GM21390 (cell line): ENCODE measurements at regions not wholly inside any gene's neighbourhood (a gene's known extent, or its start where the extent isn't known, plus 50 kb on each side); places are given as distances from the start of the nearest gene placed in this dataset.

Experiments
- ATAC-seq: cut with Tn5 transposase; IDR thresholded peaks from one replicate; pipeline ENCODE4 v1.9.1; 2021; ENCODE audit not compliant: unreplicated experiment

DNA sequence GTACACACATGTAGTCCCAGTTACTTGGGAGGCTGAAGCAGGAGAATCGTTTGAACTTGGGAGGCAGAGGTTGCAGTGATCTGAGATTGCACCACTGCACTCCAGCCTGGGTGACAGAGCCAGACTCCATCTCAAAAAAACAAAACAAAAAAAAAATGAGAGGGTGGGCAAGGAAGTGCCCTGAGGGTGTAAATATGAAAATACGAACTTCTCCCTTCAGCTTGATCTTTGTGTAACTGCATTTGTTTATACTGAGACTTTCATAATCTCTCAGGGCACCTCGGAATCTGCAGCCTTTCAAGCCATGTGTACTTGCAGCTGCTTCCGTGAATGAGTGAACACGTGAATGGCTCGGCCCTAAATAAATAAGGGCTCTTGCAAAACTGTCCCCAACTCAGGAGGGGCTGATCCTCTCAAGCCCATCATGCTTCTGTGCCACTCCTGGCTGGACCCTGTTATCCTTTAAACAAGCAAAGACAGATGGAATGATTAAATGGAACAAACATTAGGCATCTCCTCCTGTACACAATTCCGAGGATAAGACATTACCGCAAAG is 96.8 kb downstream of the BOD1L2 start:
- ATAC-seq = no peak

DNA sequence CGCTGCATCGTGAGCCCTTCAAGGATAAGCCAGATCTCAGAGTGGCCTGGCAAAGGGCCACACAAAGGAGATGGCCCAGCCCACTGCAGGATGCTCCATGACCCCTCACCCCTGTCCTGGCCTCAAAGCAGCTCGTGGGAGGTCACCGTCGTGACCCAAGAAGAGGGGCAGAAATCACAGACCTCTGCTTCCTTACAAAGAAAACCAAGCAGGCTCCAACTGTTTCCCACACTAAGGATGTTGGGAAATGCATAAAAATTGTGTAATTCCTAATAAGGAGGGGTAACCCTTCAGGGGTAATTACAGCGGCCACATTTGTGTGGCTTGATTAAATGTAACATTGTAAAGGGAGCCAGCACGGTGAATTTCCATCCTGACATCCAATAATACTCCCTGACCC is 102.3 kb downstream of the BOD1L2 start:
- no peak for ATAC-seq

DNA sequence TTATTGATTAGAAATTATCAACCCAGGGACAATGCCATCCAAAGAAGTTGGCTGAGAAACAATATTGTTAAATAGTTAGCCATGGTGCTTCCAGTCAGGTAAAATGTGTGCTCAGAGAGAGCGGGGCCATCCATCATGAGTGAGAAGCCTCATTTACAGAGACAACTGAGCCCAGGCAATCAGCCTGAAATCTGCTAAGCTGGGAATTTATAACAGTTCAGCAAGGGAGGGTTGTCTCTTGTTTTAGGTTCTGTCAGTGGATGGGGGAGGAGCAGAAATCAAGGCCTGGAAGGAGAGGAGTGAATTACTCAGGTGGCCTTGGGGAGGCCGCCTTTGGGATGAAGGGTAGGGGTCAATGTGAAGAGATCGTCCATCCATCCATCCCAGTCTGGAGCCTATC is 102.5 kb upstream of the ST8SIA3 start:
- ATAC-seq = no peak

DNA sequence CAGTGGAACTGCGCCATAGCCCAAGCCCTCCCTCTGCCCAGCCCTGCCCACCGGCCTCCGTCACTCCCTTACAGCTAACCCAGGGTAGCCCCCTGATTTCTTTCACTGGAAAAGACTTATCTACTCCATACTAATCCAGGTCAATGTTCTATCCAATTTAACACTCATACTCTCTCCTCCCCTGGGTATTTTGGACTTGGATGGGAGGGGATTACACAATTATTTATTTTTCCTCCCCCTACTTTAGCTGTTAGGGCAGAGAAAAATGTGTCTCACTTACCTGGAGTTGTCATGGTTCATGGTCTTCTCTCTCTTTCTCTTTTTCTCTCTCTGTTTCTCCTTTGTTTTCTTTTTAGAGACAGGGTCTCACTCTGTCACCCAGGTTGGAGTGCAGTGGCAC is 100.6 kb upstream of the ST8SIA3 start:
- no peak for ATAC-seq

DNA sequence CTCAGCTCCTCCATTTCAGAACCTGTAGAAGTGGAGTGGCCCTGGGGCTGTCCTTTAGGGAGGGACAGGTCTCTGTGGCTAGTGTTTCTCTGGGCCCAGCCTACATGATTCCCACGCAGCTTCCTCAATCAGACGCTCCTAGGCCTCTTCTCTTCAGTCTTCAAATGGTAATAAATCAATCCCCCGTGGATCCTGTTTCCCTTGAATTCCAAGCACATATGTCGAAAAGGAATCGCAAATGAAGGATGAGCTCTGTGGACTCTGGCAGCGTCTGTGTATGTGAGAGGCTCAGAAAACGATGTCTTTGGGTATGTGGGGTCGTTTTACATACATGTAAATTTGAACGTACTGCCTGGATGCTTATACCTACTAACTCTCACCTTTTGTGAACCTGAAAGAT is 98.5 kb upstream of the ST8SIA3 start:
- ATAC-seq = no peak

DNA sequence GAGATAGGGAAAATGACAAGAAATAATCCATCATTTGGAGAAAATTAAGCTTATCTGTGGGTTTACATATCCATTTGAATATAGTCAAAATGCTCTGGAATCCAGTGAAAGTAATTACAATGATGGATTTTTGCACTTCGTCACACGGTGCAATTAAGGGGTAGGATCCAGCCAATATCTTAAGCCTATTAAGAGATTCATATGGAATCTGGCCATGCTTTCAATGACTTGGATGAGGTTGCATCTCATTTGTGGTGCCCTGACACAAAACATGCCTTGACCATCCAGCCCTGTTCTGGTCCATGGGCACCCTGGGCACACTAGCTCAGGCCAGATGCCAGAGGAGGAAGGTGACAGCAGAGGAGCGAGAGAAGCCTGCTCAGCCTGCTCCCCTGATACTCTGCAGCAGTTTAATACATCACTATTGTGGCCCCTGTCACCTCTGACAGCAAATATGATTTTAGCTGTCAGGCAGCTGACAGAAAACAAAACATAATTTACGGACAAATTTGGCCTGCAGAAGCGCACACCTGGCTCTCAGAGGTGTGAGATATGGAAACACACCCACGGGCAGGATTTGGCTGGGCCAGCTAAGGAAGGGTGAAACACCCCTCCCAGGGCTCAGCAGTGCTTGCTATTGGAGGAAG is 94.1 kb upstream of the ST8SIA3 start:
- ATAC-seq = no peak

DNA sequence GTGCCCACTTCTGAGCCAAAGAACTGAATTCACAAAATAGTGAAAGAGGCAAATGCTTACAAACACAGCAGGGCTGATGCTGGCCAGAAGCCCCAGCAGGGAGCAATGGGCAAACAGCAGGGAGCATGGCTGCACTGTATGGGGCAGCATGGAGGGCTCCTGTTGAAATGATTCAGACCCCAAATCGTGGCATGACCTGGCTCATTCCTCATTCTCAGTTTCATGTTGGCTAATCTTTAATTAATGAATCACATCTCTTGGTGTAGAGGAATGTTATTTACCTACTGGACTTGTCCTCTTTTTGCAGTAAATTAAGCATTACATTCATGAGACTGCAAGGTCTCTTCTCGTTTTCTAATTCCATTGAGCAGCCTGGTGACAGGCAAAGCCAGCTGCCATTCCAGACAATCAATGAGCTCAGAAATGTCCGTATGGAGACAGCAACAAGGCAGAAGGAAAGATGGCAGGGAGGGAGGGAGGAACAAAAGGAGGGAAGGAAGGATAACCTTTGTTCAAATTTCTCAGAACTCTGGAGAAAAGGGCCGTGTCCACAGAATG is 84.9 kb upstream of the ST8SIA3 start:
- ATAC-seq = no peak

DNA sequence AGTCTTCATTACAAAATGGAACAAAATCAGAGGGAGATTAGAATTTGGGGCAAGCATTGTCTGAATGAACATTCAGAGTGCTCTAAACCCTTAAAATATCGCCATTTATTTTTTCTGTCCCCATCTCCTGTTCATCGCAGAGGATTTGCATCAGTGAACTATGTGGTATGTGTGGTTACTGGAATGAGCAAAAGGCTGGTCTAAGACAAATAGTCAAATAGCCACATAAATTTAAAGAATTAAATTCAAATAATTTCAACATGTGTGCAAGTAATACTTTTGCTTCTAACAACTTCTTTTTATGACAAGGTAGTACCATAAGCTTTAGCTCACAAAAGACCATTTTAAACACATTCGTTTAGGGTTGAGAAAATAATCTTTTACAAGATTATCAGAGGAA is 82.6 kb upstream of the ST8SIA3 start:
- no peak for ATAC-seq

DNA sequence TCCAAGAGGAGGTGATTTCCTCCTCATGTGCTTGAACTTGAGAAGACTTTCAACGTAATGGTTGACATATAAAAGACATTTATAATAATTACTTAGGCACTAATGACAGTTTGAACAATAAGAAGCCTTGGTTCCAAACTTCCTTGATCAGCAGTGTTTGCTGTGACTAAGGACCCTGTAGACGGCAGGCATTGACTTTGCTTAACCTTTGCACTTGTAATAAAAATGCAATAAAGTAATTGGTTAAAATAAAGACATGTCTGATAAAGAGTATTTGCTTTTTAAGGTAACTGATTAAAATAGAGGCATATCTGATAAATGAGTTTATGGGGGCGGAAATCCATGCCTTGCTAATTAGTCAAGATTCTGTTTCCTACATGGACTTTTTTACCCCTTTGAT is 82.2 kb upstream of the ST8SIA3 start:
- no peak for ATAC-seq

DNA sequence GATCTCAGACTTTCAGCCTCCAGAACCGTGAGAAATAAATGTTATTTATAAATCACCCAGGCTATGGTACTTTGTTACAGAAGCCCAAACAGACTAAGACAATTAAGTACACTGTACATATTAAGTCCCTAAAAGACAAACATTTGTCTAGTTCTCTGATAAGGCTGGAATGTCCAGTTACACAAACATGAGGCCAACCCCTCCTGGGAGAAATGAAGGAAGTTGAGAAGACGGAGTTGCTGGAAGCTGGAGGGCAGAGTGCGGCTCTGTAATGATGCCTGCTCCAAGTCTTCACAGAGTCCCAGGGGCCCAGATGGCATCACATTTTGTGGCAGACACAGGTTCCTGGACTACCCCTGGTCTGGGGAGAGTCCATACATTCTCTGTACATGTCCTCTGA is 79.2 kb upstream of the ST8SIA3 start:
- no peak for ATAC-seq

DNA sequence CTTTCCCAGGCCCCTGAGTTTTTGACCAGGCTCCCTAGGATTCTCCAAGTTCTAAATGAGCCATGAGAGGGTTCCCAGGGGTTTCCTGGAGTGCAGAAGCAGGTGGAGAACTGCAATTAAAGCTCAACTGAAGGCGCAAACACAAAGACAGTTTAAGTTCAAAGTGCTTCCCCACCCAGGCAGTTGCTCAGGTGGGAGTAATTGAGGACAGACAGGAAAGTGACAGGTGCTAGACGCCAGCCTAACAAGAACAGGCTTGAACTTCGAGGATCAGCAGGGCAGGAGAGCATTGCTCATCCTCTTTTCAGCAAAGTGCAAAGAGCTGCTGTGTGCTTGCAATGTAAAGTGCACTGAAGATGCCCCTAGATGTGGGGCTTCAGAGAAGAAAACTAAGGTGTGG is 77.2 kb upstream of the ST8SIA3 start:
- ATAC-seq = no peak

DNA sequence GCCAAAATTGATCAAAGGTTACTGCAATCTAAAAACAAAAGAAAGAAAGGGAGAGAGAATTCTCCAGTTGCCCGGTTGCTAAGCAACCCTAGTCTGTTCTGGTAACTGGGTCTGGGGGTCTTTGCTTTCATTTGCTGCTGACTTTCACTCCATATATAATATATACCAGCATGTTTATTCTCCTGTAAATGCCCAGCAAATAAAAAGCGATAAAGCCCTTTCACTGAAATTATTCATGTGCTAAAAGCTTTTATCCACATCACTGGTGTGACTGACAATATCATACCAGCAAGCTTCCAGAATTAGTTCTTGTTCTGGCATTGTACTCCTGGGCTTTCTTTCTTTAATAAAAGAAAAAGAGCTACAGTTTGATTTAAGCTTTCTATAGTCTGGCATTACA is 75.5 kb upstream of the ST8SIA3 start:
- ATAC-seq = no peak

DNA sequence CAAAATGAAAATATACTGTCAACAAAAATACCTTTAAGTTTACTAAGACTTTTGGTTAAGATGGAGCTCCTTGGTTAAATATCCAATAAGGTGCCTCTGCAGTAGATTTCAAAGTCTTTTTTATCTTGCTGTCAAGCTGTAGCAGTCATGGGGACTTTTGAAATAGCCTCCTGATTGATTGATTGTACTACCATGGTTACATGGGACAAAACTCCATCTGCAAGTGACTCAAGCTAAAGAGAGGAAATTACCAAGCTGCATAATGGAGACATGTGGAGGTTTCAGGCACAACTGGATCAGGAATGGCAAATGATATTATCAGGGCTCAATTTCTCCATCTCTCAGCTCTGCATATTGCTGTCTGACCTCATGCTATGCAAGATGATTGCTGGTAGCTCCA is 73.4 kb upstream of the ST8SIA3 start:
- no peak for ATAC-seq

DNA sequence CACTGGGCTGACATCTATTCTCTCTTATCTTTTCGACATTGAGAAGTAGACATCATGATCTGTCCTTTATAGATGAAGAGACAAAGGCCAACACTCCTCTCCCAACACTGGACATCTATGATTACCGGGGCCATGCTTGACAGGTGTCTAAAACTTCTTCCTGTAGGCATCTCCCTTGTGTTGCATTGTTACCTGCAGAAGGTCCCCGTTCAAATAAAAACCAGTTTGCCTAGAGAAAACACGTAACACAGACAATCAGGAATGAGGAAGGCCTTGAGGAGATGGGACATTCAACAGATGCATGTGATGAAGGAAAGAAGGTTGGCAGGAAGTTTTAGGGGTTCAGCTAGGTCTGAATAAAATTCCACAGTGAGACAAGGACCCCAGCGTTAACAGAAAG is 70.8 kb upstream of the ST8SIA3 start:
- ATAC-seq = no peak

DNA sequence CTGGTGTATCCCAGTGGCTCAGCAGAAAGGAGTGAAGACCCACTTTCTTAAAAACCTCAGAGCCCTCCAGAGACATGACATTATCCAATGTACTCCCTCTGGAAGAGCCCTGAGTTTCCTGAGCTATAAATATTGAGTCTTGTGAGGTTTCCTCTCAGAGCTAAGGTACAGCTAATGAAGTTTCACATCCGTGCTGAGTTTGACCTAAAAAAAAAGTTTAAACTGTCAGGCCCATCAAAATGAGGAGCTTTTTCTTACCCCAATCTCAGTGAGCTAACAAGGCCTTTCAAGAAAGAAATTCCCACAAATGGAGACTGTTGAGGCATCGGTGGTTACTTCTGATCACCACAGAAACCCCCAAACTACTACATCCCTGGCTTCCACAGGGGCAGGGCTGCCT is 65.4 kb upstream of the ST8SIA3 start:
- ATAC-seq = no peak

DNA sequence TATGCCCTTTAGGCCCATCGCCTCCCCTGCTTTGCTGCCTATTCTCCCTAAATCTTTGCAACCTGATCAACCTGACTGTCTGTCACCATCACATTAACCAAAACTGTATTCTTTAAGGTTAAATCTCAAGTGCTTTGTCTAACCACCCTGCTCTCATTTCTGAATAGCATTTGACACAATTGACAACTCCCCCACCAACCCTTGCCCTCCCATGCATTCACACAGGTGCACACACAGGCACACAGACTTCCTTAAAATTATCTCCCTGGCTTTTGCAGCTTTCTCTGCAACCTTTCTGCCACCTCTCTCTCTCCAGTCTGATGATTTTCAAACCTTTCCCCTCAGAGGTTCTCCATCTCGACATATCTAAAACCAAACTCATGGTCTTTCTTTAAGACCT is 64.6 kb upstream of the ST8SIA3 start:
- no peak for ATAC-seq

DNA sequence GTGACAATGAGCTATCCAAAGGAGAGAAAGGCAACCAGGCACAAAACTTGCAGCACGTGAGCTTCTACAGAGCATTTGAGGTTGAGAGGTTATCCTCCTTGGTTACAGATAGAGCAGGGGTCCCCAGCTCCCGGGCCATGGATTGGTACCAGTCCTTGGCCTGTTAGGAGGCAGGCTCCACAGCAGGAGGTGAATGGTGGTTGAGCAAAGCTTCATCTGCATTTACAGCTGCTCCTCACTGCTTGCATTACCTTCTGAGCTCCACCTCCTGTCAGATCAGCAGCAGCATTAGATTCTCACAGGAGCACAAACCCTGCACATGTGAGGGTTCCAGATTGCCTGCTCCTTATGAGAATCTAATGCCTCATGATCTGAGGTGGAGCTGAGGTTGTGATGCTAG is 57.8 kb upstream of the ST8SIA3 start:
- no peak for ATAC-seq

DNA sequence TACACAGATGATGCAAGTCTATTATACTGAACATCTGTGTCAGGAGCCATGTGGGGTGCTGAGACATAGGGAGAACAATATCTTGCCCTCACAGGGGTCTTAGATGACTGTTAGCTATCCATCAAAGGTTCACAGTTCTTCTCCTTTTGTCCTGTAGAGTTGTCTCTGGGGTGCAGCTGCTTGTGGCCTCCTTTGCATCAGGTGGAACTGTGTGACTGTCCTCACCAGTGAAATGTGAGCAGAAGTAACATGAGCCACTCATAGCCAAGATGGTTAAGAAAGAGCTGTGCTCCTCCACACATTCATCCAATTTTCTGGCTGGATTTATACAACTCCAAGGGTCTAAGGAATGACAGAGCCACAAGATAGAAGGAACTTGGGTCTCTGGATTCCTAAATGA is 56.0 kb upstream of the ST8SIA3 start:
- ATAC-seq = no peak

DNA sequence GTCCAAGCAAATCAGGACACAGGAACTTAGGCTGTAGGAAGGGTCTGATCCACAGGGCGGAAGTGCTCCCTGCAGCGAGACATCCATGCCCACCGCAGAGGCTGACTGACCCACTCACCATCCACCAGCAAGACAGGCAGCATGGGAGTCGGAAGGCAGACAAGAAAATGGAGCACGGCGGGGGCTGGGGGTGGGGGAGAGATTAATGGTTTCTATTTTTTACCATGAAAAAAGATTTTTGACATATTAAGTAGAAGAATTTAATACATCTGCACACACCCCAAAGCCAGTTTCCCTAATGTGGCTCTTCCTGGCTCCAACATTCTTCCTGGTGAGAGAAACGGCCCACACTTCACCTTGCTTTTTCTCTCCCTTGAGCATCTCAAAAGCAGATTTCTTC is 55.1 kb upstream of the ST8SIA3 start:
- ATAC-seq = no peak

DNA sequence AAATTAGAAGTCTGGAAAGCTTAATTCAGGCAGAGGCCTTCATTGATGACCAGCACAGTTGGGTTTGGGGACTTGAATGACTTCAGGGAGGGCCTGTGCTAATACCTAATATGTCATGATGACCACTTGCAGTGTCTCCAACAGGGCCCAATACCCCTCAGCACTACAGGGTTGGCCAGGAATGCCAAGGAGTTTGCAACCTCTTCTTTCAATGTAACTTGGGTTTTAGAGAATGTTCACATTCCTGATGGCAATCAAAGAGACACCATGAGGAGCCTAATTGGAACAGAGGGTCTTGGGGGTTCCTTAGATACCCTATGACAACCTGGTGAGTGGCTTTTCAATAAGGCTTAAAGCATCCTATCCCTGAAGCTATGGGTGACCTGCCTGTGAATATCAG is 52.4 kb upstream of the ST8SIA3 start:
- ATAC-seq = no peak

DNA sequence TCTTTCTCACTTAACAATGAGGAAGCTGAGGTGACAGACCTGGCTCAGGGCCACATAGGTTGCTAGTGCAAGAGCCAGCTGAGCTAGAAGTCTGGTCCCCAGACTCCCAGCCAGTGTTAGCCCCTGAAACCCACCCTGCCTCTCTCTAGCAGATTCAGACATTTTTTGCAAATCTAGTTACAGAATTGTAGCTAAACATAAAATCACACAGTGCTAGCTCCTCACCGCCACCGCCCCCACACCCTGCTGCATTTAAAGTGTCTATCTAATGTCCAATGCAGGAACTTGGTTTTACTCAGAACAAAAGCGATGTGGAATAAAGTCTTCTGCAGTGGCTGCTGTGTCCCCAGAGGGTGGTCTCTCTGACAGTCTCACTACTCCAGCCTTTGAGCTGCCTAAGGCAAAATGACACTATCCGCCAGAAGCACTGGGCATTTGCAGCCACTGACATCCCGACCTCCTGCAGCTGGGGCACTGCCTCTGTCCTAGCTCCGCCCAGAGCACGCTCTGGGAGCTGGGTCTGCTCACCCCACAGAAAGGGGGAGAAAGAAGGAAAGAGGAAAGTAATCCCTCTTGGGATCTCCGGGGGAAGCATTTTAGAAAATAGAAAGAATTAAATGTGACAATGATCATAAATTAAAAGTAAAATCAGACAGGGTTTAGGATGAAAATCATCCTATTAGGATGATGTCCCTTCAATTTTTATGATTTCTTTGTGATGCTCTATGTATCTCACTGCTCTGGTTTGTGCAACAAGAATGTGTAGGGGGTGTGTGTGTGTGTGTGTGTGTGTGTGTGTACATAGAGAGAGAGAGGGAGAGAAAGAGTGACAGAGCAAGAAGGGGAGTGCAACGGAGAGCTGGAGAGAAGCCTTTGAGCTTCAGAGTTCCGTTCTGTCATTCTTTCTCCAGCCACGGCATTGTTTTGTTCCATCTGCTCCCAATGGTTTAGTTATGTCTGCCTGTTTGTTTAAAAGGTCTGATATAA is 50.5 kb upstream of the ST8SIA3 start:
- ATAC-seq = no peak
